Esophagus squamous epithelium (tissue), 4 donors: ENCODE measurements at regions not wholly inside any gene's neighbourhood (a gene's known extent, or its start where the extent isn't known, plus 50 kb on each side); places are given as distances from the start of the nearest gene placed in this dataset.
A peak's percentile ranks its signal among the peaks of the same experiment; 100 is the strongest.

Experiments used
- CTCF ChIP-seq, 6 experiments: fragments of 450-650 bp in 4 of 6; fragments of 200-600 bp in 2 of 6; sonication (generic) in 2 of 6; IDR thresholded peaks; one replicate each; pipeline ENCODE4 v1.5.1; 2016 to 2019; ENCODE audit warnings: antibody characterized with exemption in 6 of 6, mild to moderate bottlenecking in 4 of 6, moderate library complexity in 4 of 6
- POLR2A ChIP-seq, 4 donors: fragments of 450-650 bp; IDR thresholded peaks; one replicate each; pipeline ENCODE4 v1.6.1; 2017; ENCODE audit warnings: antibody characterized with exemption in 4 of 4, mild to moderate bottlenecking in 4 of 4, moderate library complexity in 3 of 4

GRCh38 chr5:113682497-113683136 lies 169.1 kb downstream of the YTHDC2 start:
- peak in 1 of 6 experiments; percentile 28 for TF ChIP-seq CTCF (IDR thresholded peaks at IDR 0.05)
- TF ChIP-seq POLR2A (IDR thresholded peaks at IDR 0.05): no peak
